ENCODE measurements at regions not wholly inside any gene's neighbourhood (a gene's known extent, or its start where the extent isn't known, plus 50 kb on each side); places are given as distances from the start of the nearest gene placed in this dataset.
"Not testable (repeated sequence)": the region's sequence is repeated elsewhere in the genome, so short reads cannot be mapped to it uniquely, and the experiment has no call there.

DNA sequence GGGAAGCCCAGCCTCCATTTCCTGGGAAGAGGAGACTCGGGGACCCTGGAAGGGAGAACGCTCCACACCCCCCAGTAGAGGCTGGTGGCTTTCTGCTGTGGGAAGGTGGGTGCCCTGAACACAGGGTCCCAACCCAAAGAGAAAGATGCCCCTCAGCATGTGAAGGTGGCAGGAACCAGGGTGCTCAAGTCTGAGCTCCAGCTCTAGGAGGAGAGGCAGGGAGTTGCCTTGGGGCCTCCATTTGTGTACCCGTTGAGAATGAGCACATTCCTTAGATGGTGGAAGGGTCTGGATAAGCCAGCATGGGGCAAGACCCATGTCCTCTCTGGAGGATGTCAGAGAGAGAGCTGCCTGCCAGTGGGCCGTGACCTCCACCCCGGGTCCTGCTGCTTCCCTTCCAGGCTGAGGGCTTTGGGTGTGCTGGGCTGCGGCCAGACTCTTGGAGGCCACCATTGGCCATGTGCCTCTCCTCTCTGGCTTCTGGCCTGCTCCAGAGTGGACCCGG, 212.4 kb downstream of the TBC1D2B start:
- no peak overlapping the region for H3K4me3 ChIP-seq
- no peak for TF ChIP-seq CTCF (IDR thresholded peaks at IDR 0.05)
- H3K9me3 ChIP-seq, result no peaks in the 10 kb centered on the region
- H3K27ac ChIP-seq, result no peak overlapping the region
- H3K27me3 ChIP-seq, result no peaks in the 10 kb centered on the region
- no peaks in the 10 kb centered on the region for H3K4me1 ChIP-seq
- no peak for DNase-seq (ENCODE audit: low spot score)
- no peaks in the 10 kb centered on the region for H3K36me3 ChIP-seq

DNA sequence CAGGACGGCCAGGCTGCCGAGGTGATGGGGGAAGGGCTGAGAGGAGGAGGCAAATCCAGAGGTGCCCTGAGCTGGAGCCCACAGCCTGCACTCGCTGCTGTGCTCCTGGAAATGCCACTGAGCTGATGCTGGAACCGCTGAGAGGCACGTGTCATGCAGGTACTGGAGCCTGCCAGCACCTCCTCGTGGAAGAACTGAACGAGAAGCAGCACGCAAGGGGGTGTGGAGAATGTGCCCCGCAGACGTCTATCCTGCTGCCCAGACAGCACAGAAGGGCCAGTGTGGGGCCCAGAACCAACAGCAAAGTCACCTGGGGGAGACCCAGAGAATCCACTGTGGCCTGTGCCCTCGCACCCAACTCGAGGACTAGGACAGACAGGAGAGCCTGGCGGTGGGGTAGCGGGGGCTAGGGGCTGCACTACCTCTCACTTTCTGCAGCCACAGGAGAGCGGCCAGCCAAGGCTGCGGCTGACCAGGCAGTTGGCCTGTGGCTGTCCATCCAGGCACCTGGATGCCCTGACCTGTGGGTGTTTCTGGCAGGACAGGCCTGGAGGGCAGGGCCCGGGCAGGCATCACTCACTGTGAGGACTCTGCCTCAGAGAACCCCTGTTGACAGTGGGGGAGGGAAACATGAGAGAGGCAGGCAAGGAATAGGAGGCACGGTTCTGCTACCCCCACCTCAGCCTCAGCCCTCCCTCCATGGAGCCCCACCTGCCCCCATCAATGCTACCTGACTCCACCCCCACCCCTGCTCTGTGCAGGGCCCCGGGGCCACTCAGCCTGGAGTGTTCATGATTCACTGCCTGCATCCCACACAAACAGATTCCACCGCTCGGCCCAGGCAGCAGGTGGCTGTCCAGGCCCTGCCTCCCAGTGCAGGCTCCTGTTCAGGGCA, 213.1 kb downstream of the TBC1D2B start:
- Histone ChIP-seq H3K4me3 (no peak overlapping the region), H3K27me3 (no peaks in the 10 kb centered on the region), H3K9me3 (no peaks in the 10 kb centered on the region), H3K4me1 (no peaks in the 10 kb centered on the region), H3K36me3 (no peaks in the 10 kb centered on the region), H3K27ac (no peak overlapping the region)
- no peak for TF ChIP-seq CTCF (IDR thresholded peaks at IDR 0.05)
- no peak for DNase-seq (ENCODE audit: low spot score)

DNA sequence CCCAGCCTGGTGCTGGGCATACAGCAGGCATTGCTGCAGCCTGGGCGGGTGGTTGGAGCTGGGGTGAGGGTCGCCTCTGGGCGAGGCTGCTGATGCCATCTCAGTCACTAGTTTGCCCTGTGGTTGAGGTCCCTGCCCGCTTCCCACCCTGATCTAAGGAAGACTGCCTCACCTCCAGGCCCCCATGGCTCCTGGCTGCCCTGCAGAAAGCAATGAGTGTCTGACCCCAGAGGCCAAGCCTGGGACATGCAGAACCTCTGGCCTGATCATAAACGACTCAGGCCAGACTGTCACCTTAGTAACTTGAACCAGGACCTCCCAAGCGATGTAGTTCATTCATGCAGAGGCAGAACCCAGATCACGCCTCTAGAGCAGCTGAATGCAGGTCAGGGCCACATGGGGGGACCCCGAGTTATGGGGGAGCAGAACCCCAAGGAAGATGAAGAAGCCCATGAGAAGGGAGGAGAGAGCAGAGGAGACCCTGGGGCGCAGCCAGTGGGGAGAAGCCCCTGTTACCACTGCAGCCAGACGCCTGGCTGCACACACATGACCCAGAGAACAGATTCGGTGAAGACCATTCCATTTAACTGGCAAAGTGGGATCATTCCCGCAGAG, 213.9 kb downstream of the TBC1D2B start:
- Histone ChIP-seq H3K4me1 (no peaks in the 10 kb centered on the region), H3K27ac (no peak overlapping the region), H3K9me3 (no peaks in the 10 kb centered on the region), H3K36me3 (no peaks in the 10 kb centered on the region), H3K27me3 (no peaks in the 10 kb centered on the region), H3K4me3 (no peak overlapping the region)
- no peak for DNase-seq (ENCODE audit: low spot score)
- TF ChIP-seq CTCF (IDR thresholded peaks at IDR 0.05), result no peak

DNA sequence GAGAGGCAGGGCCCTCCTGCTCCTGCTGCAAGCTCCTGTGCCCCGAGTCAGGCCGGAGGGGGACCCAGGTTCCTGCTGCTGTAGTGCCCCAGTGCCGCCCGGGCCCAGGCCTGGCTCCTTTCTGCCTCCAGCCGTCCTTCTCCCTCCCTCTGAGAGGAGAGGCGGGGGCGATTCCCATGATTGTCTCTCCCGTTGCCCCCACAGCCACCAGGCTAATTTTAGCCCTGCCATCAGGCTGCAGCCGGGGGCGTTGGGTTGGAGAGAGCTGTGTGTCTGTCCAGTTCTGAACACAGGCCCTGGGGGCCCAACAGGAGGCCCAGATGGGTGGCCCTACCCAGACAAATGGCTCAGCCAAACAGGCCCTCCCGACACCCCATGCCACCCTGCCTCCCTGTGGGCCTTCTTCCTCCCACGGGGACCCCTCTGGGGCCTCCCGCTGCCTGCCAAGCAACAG, 214.8 kb downstream of the TBC1D2B start:
- no peak overlapping the region for H3K27ac ChIP-seq
- DNase-seq (ENCODE audit: low spot score), result no peak
- H3K36me3 ChIP-seq, result no peaks in the 10 kb centered on the region
- TF ChIP-seq CTCF (IDR thresholded peaks at IDR 0.05), result no peak
- H3K4me1 ChIP-seq, result no peaks in the 10 kb centered on the region
- no peaks in the 10 kb centered on the region for H3K9me3 ChIP-seq
- no peaks in the 10 kb centered on the region for H3K27me3 ChIP-seq
- no peak overlapping the region for H3K4me3 ChIP-seq

- H3K4me1 ChIP-seq; H3K36me3 ChIP-seq; H3K4me3 ChIP-seq; H3K27me3 ChIP-seq; DNase-seq (ENCODE audit: low spot score); H3K9me3 ChIP-seq; H3K27ac ChIP-seq: not testable (repeated sequence)
Measured at GRCh38 chr15:77861997-77862635, 215.4 kb downstream of the TBC1D2B start.
